Fibroblast of upper back skin (primary cell): ENCODE measurements at regions not wholly inside any gene's neighbourhood (a gene's known extent, or its start where the extent isn't known, plus 50 kb on each side); places are given as distances from the start of the nearest gene placed in this dataset.

ENCODE experiments used
- DNase-seq: peaks from one replicate; pipeline ENCODE4 v3.0.0-alpha.2; 2013

GRCh38 chr4:183763990-183764754, 105.1 kb downstream of the TRAPPC11 start:
- DNase-seq, result no peak

GRCh38 chr4:183765251-183765911, 106.3 kb downstream of the TRAPPC11 start:
- DNase-seq, result no peak

DNA sequence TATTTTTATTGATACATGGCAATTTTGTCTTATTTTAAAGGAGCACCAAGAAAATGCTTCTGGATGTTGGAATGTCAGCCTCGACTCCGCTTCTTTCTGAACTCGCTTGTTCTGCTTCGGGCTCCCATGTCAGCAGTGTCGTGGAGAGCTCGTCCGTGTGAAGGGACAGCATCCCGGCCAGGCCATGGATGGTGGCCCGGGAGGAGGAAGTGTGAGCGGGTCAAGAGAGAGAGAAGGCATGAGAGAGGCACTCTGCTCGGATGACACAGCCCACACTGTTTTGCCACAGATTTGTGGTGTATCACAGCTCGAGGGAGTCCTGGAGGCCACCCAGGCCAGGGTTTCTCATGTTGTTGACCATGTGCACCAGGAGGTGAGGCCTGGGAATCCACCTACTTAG, 107.0 kb downstream of the TRAPPC11 start:
- DNase-seq, result no peak

GRCh38 chr4:183770906-183771305, 111.8 kb downstream of the TRAPPC11 start:
- no peak for DNase-seq

DNA sequence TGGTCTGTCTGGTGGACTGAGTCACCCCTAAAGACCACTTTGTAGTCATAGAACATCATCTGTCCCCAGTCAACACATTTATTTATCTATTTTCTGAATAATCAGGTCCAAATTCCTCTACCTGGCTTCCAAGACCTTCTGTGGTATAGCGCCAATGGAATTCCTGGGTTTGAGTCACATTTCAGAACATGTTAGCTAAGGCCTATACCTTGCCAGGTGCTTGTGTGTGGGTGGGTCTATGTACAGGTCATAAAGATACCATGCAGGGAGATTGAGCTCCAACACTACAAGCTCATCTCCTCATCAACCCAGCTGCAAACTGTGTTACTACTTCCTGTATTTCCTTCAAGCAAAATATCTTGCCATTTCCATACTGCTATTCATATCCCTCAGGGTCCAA, 113.3 kb downstream of the TRAPPC11 start:
- no peak for DNase-seq

GRCh38 chr4:183773790-183774189, 114.7 kb downstream of the TRAPPC11 start:
- DNase-seq, result no peak

DNA sequence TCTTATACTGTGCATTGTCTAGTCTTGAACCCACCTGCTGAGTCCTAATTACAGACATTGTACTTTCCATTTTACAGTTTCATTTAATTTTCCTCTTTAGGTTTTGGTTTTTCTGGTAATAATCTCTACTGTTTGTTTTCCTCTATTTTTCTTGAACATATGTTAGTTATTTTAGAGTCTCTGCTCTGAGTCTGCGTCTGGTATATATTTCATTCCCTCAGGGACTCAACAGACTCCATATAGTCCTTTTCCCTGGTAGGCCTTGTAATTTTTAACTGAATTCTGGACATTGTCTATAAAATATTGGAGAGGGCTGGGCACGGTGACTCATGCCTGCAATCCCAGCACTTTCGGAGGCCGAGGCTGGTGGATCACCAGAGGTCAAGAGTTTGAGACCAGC, 121.8 kb upstream of the STOX2 start:
- DNase-seq, result no peak

- peak; percentile 66 for DNase-seq
Measured at GRCh38 chr4:183783991-183784553, 121.0 kb upstream of the STOX2 start.

- DNase-seq, result no peak
Measured at GRCh38 chr4:183788308-183788905, 116.7 kb upstream of the STOX2 start.

- DNase-seq, result no peak
Measured at GRCh38 chr4:183789657-183790056, 115.5 kb upstream of the STOX2 start.

- no peak for DNase-seq
Measured at GRCh38 chr4:183790661-183791060, 114.4 kb upstream of the STOX2 start.

DNA sequence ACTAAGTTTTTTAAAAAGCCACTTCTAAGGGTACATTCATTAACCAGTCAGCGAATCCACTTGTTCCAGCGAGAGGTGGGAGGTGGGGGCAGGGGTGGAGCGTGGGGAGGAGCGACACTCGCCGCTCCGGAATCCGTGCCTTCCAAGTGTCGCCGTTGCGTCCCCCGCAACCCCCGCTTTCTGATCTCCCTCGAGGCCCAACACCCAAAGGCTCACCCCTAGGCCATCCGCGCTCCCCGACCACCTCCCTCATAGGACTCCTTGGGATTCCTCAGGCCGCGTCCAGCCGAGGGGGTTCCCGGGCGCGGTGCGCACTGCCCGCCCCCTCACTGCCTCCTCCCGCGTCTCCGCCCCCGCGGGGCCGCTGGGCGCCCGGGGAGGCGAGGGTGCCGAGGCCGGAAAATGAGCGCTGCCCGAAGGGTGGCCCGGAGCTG, 108.1 kb upstream of the STOX2 start:
- DNase-seq, result no peak

DNA sequence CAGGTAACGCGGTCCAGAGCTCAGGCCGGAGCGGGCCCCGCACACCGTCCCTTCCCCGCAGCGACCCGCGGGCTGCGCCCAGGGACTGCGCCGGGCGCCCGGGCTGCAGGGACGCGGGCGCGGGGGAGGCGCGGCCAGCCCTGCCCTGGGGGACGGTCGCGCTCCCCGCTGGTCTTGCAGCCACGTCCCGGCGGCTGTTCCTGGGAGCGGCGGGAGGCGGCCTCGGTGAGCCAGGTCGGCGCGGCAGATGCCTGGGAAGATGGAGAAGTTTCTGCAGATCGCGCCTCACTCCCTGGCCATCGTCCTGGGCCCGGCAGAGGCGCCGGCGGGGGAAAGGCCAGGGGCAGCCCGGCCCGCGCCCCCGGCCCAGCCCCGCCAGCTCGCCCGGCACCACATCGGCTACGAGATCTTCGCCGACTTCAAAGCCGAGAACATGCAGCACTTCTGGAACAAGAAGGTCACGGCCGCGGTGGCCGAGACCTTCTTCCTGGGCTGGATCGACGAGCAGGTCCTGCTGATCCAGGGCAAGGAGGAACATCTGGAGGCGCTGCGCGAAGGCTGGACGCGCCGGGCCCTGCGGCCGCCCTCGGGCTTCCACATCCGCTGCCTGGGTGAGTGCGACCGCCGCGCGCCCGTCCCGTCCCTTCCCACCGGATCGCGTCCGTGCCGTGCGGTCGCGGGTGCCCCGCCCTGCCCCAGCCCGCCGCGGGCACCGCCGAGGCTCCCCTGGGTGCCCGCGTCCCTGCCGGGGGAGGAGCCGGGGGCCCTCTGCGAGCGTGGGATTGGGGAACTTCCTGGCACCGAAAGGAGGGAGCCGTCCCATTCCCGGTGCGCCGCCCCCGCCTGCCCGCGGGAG, 107.4 kb upstream of the STOX2 start:
- no peak for DNase-seq

GRCh38 chr4:183798301-183799253, 106.5 kb upstream of the STOX2 start:
- DNase-seq, result no peak

DNA sequence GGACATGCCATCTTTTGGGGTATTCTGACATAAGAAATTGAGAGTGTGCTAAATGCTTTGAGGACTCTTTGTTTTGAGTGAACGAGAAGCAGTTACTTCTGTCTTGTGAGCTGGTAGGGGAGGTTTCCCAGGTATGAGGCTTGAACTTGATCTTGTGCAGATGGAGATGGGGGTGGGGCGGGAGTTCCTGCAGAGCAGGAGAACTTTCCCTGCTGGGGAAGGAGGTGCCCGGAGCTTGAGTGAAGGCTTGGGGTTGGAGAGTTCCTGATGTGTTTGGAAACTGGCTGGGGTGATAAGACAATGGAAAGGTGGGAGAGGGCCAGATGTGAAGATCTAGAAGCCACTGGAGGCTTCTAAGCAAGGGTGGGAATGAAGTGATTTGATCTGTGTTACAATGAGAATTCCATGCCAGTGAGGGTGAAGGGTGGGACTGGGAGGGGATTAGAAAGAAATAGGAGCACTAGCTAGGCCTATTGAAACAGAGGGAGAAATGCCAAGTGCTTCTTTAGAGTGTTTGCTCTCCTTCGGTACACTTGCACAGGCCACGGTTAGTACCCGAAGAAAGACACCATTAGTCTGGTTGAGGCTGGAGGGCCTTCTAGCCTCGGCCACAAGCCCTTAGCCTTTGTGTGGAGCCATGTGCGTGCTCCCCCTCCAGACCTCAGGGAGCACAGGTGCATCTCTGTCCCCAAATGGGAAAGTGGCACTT, 103.5 kb upstream of the STOX2 start:
- DNase-seq, result no peak

DNA sequence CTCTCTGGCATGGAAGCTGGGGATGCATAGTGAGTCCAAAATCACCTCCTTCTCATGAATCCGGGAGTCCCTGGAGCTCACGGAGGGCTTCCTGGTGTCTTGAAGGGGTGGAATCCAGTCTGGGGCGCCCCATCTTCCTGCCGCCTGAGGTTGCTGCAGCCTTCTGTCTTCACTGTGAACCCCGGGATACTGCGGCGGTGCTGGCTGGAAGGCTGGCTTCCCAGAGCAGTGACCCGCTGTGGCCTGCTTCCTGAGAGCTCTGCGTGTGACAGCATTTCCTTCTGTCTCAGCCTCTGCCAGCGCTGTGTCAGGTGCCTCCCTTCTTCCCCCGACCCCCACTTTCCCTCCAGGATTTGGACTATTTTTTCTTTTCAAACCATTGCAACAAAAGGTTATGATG, 98.8 kb upstream of the STOX2 start:
- DNase-seq, result no peak

- DNase-seq, result no peak
Measured at GRCh38 chr4:183807420-183808096, 97.5 kb upstream of the STOX2 start.

- DNase-seq, result no peak
Measured at GRCh38 chr4:183808097-183808456, 97.0 kb upstream of the STOX2 start.

DNA sequence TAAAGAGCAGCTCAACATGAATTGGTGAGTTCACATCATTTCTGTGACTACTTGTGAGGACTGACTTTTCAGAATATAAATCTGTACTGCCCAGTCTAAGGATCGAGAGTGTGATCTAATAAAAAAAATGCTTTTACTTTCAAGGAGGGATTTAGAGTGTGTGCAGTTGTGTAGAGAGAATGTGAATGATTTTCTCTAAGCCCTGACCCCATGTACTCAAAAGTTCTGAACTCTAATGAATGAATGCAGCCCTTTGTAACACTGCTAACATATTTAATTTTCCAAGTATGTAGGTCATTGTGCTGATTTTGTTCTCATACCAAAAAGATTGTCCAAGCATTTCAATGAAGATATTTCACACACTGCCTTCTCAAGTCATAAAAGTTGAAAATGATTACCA, 92.5 kb upstream of the STOX2 start:
- DNase-seq, result no peak

- no peak for DNase-seq
Measured at GRCh38 chr4:183814461-183814860, 90.6 kb upstream of the STOX2 start.

DNA sequence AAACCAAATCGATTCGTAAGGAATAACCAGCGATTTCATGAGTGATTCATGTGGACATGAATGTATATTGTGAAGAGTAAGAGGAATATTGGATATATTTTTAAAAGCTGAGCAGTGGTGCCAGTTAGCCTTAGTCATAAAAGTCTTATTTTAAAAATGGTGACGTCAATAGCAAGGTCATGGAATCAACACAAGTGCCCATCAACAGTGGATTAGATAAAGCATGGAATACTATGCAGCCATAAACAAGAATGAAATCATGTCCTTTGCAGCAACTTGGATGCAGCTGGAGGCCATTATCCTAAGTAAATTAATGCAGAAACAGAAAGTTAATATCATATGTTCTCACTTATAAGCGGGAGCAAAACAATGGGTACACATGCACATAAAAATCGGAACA, 89.0 kb upstream of the STOX2 start:
- DNase-seq, result no peak
